Nephron progenitor cell (in vitro differentiated cells): ENCODE measurements at regions not wholly inside any gene's neighbourhood (a gene's known extent, or its start where the extent isn't known, plus 50 kb on each side); places are given as distances from the start of the nearest gene placed in this dataset.

Experiments used
- DNase-seq: peaks from one replicate; pipeline ENCODE4 v3.0.0; 2021
- H3K27ac Mint-ChIP-seq: 2 replicates; pipeline ENCODE4 v1.8.0; 2021; ENCODE audit warnings: mild to moderate bottlenecking, moderate library complexity, mixed read lengths
- H3K27me3 Mint-ChIP-seq: 2 replicates; pipeline ENCODE4 v1.8.0; 2021; ENCODE audit warnings: mild to moderate bottlenecking, low read depth, mixed read lengths; ENCODE audit not compliant: poor library complexity
- H3K36me3 Mint-ChIP-seq: 2 replicates; pipeline ENCODE4 v1.8.0; 2021; ENCODE audit warnings: low read depth, mixed read lengths
- H3K4me1 Mint-ChIP-seq: 2 replicates; pipeline ENCODE4 v1.8.0; 2021; ENCODE audit warnings: mixed read lengths
- H3K4me3 Mint-ChIP-seq: 2 replicates; pipeline ENCODE4 v1.8.0; 2021; ENCODE audit warnings: mild to moderate bottlenecking, moderate library complexity, mixed read lengths
- H3K9me3 Mint-ChIP-seq: 2 replicates; pipeline ENCODE4 v1.8.0; 2021; ENCODE audit warnings: mild to moderate bottlenecking, moderate library complexity, mixed read lengths
- TF ChIP-seq, protein P1 (sequence below): fragments of 200-600 bp; sonication (generic); IDR thresholded peaks from 2 replicates; pipeline ENCODE4 v1.5.0; 2021; ENCODE audit warnings: antibody characterized with exemption

- H3K27ac Mint-ChIP-seq = no peak overlapping the region
- TF ChIP-seq, protein P1, sequence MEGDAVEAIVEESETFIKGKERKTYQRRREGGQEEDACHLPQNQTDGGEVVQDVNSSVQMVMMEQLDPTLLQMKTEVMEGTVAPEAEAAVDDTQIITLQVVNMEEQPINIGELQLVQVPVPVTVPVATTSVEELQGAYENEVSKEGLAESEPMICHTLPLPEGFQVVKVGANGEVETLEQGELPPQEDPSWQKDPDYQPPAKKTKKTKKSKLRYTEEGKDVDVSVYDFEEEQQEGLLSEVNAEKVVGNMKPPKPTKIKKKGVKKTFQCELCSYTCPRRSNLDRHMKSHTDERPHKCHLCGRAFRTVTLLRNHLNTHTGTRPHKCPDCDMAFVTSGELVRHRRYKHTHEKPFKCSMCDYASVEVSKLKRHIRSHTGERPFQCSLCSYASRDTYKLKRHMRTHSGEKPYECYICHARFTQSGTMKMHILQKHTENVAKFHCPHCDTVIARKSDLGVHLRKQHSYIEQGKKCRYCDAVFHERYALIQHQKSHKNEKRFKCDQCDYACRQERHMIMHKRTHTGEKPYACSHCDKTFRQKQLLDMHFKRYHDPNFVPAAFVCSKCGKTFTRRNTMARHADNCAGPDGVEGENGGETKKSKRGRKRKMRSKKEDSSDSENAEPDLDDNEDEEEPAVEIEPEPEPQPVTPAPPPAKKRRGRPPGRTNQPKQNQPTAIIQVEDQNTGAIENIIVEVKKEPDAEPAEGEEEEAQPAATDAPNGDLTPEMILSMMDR = no peak
- no peak overlapping the region for H3K4me3 Mint-ChIP-seq
- H3K4me1 Mint-ChIP-seq = peaks cover 11% of the 10 kb centered on the region
- DNase-seq = no peak
- no peaks in the 10 kb centered on the region for H3K9me3 Mint-ChIP-seq
- H3K27me3 Mint-ChIP-seq = peaks cover 5% of the 10 kb centered on the region
- no peaks in the 10 kb centered on the region for H3K36me3 Mint-ChIP-seq
These were observed 1056.2 kb downstream of the SORCS3 start for GRCh38 chr10:105697290-105697780.

- H3K4me1 Mint-ChIP-seq = no peaks in the 10 kb centered on the region
- H3K27ac Mint-ChIP-seq = no peak overlapping the region
- H3K4me3 Mint-ChIP-seq = no peak overlapping the region
- H3K9me3 Mint-ChIP-seq = no peaks in the 10 kb centered on the region
- peak; percentile 22 for DNase-seq
- no peaks in the 10 kb centered on the region for H3K27me3 Mint-ChIP-seq
- TF ChIP-seq, protein P1 = peak; percentile 64
- H3K36me3 Mint-ChIP-seq = no peaks in the 10 kb centered on the region
These were observed 1050.7 kb downstream of the SORCS3 start for GRCh38 chr10:105691811-105692210.

- TF ChIP-seq, protein P1 = no peak
- H3K36me3 Mint-ChIP-seq = peaks cover 6% of the 10 kb centered on the region
- H3K4me3 Mint-ChIP-seq = no peak overlapping the region
- no peak overlapping the region for H3K27ac Mint-ChIP-seq
- H3K27me3 Mint-ChIP-seq = peaks cover 8% of the 10 kb centered on the region
- no peak for DNase-seq
- no peaks in the 10 kb centered on the region for H3K4me1 Mint-ChIP-seq
- peaks cover 65% of the 10 kb centered on the region for H3K9me3 Mint-ChIP-seq
These were observed 1041.8 kb downstream of the SORCS3 start for GRCh38 chr10:105682911-105683310.

DNA sequence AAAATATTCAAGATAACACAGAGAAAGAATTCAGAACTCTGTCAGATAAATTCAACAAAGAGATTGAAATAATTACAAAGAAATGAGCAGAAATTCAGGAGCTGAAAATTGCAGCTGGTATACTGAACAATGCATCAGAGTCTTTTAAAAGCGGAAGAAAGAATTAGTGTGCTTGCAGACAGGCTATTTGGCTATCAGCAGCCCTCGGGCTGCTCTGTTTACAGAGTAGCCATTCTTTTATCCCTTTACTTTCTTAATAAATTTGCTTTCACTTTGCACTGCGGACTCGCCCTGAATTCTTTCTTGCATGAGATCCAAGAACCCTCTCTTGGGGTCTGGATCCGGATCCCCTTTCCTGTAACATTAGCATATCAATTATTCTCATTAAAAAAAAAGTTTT is 1040.0 kb downstream of the SORCS3 start:
- H3K4me1 Mint-ChIP-seq = no peaks in the 10 kb centered on the region
- DNase-seq = no peak
- H3K27ac Mint-ChIP-seq = no peak overlapping the region
- H3K9me3 Mint-ChIP-seq = peaks cover 69% of the 10 kb centered on the region
- TF ChIP-seq, protein P1 = no peak
- peaks cover 11% of the 10 kb centered on the region for H3K27me3 Mint-ChIP-seq
- peaks cover 6% of the 10 kb centered on the region for H3K36me3 Mint-ChIP-seq
- no peak overlapping the region for H3K4me3 Mint-ChIP-seq

DNA sequence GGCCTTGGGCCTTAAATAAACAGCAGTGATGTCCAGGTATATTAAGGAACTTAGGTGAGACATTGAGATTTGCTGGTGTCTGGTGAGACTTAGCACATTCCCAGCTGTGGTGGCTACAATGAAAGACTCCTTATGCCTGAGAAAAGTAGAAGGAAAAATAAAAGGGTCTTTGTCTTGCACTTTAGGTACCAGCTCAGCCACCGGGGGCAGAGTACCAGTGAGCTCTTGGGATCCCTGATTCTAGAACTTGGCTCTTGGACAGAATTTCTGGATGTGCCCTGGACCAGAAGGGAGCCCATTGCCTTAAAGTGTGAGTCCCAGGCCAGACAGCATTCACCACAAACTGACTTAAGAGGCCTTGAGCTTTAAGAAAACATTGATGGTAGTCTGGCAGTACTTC is 1038.7 kb downstream of the SORCS3 start:
- TF ChIP-seq, protein P1 = no peak
- peaks cover 6% of the 10 kb centered on the region for H3K36me3 Mint-ChIP-seq
- H3K27me3 Mint-ChIP-seq = peaks cover 8% of the 10 kb centered on the region
- H3K27ac Mint-ChIP-seq = no peak overlapping the region
- peaks cover 73% of the 10 kb centered on the region for H3K9me3 Mint-ChIP-seq
- no peak for DNase-seq
- no peaks in the 10 kb centered on the region for H3K4me1 Mint-ChIP-seq
- H3K4me3 Mint-ChIP-seq = no peak overlapping the region

- peaks cover 7% of the 10 kb centered on the region for H3K27me3 Mint-ChIP-seq
- H3K36me3 Mint-ChIP-seq = no peaks in the 10 kb centered on the region
- no peak for DNase-seq
- no peaks in the 10 kb centered on the region for H3K4me1 Mint-ChIP-seq
- H3K9me3 Mint-ChIP-seq = peaks cover 53% of the 10 kb centered on the region
- no peak overlapping the region for H3K27ac Mint-ChIP-seq
- TF ChIP-seq, protein P1 = no peak
- no peak overlapping the region for H3K4me3 Mint-ChIP-seq
These were observed 1034.2 kb downstream of the SORCS3 start for GRCh38 chr10:105675333-105675732.
